GM21786 (cell line): ENCODE measurements at regions not wholly inside any gene's neighbourhood (a gene's known extent, or its start where the extent isn't known, plus 50 kb on each side); places are given as distances from the start of the nearest gene placed in this dataset.
"Not testable (repeated sequence)": the region's sequence is repeated elsewhere in the genome, so short reads cannot be mapped to it uniquely, and the experiment has no call there.

Source experiments
- ATAC-seq: cut with Tn5 transposase; IDR thresholded peaks from one replicate; pipeline ENCODE4 v1.9.1; 2021; ENCODE audit not compliant: unreplicated experiment

DNA sequence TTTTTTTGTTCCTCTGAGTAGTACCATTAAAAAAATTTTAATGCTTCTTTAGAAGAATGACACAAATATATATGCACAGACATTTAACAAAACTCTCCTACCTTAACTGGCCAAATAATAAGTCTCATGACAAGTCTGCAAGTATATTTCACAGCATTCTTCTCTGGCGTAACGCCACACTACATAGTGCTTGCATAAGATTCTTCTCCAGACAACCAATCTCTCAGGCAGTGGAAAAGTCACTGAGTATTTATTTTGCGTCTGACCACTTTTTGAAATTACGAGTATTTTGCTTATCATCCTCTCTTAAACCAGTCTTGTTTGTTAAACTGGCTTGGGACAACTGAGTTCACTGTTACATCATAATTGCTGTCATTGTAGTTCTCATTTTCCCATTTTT lies 749.2 kb downstream of the ADCYAP1 start:
- no peak for ATAC-seq

DNA sequence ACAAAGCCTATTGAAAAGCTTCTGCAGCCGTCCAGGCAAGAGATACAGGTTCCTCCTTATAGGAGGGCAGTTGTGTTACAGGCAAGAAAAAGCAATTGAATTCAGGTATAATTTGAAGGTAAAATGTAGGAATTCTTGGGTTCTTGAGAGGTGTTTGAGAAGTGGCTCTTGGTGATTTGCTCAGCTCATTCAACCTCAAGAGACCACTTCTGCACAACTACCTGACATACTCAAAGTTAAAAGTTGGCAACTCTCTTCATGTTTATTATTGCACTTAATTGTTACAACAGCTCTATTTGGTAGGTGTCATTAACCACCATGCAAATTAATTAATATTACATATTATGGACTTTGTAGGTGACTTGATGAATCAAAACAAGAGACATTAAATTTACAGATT lies 753.2 kb downstream of the ADCYAP1 start:
- no peak for ATAC-seq

DNA sequence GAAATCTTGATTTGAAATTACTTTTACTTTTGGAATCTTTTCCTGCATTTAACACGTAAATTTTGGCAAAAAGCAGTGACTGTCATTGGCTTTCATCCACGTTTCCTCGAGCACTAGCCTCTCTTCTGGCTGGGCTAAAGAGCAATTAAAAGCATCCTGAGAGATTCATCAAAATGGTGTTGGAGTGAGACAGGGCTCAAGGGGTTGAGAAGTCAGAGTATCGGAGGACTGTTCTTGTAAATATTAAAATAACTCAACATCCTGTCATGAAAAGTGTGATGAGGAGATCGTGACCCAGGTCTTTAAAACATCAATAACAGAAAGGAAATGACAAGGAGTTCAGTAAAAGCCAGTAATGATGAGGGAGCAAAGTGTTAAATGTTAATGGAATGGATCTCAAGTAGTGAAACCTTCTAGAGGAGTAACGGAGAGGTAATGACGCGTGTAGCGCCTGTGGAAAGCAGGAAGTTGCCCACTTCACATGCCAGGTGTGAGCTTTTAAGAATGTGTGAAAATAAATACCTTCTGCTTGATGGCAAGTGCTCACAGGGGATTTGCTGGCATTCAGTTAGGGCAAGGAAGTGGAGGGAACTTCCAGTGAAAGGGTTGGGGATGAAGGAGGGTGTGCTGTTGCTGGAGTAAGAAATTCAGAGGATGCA lies 754.4 kb downstream of the ADCYAP1 start:
- no peak for ATAC-seq

DNA sequence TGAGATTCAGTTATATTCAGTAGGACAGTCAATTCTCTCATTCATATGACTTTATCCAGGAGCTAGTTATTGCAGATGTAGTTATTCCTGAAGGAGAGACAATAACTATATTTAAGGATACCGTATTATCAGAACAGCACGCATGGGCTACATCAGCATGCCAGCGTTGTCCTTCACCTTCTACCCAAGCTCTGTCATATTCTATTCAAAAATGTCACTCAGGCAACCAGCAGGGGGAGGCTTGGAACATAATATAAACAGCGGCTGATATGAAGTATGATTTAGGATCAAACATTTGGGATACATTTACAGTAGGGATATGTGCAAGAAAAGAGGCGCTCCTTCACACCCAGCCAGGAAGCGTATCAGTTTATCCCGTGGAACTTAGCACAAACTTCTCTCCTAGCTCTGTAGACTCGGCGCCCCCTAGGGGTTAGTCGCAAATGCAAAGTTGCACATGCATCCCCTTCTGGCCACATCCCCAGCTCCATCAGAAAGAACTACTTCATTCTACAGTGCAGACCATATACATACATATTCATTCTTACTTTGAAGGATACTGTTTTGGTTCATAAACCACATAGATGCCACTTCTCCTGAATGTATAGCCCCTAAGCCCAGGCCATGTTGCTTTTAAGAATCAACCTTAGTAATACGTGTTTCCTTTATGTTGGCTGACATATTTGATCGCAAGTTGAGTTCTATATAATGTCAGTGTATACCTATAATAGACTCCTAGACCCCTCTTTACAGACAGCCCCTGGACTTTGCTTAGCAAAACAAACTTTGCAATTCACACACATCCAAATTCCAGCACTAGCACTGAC lies 759.4 kb downstream of the ADCYAP1 start:
- ATAC-seq = peak; percentile 75

DNA sequence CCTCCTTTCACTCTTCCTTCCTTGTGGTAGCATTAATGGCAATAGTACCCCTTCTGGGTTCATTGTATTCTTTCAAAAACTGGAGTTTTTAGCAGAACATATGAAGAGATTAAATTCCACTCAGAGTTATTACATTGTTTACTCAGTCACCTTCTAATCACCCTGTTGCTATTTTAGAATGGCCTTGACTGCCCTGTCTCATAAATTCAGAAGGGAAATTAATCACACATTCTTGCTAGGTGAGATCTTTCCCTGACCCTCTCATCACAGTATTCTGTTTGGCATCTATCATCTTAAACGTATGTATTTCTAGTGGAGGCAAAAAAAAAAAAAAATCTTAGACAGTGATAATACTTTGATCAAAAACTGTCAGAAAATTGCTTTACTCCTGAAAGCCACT lies 760.4 kb downstream of the ADCYAP1 start:
- ATAC-seq = no peak

DNA sequence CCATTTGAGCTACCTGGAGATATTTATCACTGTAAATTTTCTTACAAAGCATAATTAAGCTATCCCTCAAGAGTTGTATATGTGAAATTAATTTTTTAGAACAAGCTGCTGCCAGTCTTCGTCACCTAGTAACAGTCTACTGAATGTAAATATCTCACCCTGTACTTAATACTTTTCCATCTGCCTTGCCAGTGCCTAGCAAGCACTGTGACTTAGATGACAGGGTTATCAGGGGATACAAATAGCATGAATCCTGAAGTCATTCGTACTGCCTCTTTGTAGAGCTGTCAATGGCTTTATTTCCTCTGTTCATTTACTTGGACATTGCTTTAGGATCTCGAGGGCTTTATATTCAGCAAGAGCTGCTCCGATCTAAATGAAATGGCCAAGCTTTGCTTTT lies 763.6 kb downstream of the ADCYAP1 start:
- ATAC-seq = no peak

DNA sequence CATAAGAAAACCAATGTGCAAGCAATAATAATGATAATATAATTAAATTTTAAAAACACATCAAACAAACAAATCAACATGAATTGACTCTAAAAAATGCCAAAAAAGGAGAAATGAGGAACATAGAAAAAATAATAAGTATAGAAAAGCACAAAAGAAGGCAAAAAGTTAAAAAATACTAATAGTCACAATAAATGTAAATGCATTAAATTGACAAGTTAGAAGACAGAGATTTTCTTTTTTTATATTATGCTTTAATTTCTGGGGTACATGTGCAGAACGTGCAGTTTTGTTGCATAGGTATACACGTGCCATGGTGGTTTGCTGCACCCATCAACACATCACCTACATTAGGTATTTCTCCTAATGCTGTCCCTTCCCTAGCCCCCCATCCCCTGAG lies 767.0 kb downstream of the ADCYAP1 start:
- ATAC-seq = not testable (repeated sequence)

DNA sequence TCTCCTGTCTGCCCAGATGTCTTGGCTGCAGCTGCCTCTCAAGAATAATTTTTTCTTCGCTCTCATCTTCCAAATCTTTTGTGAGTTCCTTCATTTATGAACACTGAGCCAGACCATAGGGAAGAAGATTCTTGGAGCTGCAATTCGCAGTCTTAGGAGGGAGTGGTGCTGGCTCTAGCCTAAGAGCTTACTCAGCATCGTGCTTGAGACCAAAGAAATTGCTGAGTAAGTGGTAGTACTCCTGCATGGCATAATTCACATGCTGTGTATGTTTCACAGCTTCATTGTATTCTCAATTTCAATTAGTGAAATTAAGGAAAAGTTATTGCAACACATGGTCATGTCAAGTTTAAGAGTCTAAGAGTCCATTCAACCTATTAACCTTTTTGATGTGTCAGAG lies 771.7 kb downstream of the ADCYAP1 start:
- no peak for ATAC-seq

DNA sequence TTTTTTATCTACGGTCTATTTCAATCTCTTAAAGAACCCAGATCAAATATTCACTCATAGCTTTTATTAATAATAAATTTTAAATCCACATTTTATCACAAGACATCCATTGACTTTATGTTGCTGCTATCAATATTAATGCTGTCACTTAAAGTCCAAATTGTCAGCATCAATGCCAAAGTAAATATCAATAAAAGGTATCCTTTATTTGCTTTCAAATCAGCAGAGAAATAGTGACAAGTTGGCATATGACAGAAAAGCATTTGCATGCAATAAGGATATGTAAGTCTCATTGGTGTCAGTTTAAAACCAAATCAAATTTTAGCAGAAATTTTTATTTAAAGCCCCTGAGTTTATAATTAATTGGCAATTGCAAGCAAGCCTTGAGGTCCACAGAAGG lies 775.4 kb downstream of the ADCYAP1 start:
- no peak for ATAC-seq

DNA sequence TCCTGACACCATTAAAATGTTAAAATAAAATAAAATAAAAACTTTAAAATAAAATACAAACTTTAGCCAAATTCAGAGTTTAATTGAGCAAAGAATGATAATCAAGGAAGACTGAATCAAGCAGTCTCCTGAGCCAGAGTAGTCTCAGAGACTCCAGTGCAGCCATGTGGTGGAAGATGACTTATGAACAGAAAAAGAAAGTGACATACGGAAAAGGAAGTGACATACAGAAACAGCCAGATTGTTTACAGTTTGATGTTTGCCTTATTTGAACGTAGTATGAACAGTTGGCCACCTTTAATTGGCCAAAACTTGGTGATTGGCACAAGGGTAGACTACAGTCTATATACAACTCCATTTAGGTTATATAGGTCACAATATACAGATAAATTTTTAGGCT lies 787.2 kb downstream of the ADCYAP1 start:
- no peak for ATAC-seq

DNA sequence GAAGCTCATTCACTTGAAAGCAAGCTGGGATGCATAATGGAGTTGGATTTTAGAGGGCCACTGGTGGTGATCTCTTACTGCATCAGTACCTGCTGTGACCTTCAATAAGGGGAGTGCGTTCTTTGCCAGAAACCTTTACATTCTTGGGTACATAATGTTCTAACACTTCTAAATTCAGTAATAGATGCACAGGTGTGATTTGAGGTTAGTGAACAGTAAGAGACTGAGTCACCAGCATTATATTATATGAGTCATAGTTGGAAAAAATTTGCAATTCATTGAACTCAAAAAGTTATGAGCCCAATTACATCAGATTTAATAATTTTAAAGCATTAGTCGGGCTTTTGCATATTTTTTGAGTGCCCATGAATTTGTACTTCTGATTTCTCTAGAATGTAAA lies 803.3 kb downstream of the ADCYAP1 start:
- no peak for ATAC-seq

DNA sequence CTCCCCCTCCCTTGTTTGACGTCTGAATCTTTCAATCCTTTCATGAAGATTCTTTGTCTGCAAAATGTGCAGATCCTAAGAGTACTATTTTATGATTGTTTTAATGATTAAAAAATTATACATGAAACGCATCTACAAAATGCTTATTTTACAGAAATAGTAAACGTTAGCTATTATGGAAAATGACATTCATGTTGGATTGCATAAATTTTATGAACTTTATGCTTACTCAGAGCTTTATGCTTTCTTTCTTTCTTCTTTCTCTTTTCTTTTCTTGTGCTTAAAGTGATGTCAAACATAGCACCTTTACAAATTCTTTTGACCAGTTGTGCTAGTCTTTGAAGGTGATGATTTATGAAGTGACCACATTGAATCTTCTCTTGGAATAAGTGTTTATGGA lies 805.4 kb downstream of the ADCYAP1 start:
- ATAC-seq = no peak

DNA sequence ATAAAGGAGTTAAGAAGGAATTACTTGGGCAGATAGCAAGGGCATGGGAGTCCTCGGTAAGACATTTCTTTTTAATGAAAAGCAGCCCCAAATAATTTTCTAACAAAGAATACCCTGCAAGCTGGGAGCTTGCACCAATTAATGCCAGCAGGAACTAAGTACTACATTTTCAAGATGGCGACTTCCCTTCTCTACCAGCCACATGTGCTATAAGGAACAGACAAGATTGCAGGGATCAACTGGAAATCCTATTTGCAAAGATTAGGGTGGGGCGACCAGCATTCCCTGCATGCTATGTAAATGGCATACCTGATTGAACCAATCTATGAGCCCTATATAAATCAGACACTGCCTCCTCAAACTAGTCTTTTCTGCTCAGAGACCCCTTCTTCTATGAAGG lies 827.5 kb downstream of the ADCYAP1 start:
- no peak for ATAC-seq

DNA sequence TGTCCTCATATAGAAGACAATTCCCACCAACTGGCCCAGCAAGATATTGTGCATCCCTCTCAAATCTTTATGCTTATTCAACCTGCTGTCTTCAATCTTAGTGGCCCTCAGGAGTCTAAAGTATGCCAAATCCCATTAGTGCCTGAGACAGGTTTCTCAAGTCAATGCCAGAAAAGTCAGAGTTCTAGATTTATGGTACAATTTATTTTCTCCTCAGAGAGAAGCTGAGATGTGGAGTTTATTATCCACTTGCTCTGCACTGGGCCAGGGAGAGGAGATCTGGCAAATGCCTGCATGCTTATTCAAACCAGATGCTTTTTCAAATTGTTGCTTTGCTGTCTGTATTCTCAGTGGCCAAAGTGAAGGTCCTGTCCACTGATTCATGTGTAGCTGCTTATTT lies 825.2 kb downstream of the METTL4 start:
- ATAC-seq = no peak

DNA sequence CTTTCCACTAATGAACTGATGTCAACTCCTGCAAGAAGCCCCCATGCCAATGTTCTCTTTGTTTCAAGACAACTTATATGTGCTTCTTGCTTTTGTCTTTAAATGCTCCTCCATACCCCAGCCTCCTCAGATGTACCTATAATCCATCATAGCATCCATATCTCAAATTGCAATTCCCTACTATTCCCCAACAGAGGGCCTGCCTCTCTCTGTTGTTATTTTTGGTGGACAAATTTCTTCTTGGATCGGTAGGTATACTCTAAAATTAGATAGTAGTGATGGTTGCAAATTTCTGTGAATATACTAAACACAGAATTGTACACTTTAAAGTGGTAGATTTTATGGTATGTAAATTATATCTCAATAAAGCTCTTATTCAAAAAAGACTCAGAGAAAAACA lies 820.1 kb downstream of the METTL4 start:
- ATAC-seq = no peak

DNA sequence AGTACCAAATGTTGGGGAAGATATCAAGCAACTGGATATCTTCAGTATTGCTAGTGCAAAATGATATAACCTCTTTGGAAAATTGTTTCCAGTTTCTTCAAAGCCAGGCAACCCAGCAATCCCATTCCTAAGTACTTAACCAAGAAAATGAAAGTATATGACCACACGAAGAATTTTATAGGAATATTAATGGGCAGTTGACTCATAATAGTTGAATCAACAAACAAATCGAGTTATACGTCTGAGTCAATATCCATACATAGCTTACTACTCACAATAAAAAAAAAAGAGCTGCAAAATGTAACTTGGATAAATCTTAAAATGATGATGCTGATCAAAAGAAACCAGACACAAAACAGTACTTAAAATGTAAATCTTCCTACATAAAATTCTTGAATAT lies 810.4 kb downstream of the METTL4 start:
- no peak for ATAC-seq

DNA sequence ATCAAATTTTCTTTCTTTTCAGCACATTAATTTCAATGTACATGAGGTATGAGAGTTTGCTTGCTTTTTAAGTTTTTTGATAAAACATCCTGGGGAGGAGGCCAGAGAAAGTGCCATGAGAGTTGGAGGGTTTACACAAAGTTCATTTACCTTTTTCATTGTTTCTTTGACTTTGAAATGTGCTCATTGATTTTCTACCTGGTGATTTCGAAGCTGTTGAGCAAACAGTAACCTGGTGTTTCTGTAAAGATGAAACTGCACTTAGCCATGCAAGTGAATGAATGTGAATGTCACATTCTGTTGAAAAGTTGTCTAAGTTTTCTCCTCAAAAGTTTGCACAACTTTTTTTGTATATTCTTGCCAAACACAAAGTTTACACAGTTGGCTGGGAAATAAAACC lies 797.0 kb downstream of the METTL4 start:
- no peak for ATAC-seq

DNA sequence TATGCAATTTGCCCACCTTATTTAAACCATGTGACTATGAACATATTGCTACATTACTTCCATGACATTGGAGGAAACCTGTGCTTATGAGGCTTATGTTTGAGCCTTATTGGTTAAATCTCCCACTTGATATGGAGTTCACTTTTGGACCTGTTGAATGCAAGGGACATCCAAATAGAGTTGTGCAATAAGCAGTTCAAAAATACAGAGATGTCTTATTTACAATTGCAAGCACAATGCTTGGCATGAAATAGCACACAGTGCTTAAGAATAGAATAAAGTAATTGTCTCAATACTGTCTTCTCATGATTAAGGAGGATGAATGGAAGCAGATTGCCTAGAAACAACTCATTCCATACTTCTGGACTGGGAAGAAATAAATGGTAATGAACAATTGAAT lies 793.5 kb downstream of the METTL4 start:
- no peak for ATAC-seq

DNA sequence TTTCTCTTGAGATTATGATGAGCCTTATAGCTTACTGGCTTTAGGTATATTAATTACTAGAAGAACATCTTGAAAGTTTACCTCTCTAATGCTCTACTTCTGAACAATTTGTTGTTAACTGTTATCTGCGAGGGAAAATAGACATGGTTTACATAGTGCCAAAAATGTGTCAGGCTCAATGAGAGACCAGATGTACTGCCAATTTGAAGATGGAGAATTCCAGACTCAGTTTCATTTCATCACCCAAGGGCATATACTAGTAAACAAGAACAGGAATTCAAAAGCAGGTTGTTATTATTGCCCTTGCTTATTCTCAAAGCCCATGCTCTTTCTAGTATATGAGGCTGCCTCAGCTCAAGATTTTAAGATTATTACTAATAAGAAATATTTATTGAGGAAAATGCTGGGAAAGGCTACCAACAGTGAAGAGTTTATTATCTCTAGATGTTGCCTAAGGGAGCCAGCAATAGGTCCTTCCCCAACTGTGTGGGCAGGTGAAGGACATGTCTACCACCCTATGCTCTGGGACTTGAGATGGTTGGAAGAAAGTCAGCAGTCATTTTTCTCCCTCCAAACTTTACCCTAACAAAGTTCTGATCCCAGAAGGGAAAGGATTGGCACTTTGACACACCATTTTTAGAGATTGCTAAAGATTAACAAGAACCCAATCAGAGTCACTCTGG lies 792.7 kb downstream of the METTL4 start:
- no peak for ATAC-seq

DNA sequence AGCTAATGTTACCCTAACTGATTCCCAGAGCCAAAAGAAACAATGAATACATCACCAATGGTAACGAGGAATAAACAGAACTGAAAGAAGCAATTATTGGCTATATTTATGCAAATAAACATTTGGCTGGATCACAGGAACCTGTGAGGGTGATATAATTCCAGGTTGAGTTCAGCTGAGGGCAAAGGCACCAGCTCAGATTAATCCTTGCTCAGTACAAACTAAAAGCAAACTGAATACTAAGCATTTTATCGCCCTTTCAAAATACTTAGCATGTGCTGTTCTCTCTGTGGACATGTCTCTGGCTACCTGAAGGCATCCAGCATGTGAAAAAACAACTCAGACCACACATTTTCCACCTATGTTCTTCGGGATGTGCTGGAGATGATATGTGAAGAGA lies 791.7 kb downstream of the METTL4 start:
- no peak for ATAC-seq

DNA sequence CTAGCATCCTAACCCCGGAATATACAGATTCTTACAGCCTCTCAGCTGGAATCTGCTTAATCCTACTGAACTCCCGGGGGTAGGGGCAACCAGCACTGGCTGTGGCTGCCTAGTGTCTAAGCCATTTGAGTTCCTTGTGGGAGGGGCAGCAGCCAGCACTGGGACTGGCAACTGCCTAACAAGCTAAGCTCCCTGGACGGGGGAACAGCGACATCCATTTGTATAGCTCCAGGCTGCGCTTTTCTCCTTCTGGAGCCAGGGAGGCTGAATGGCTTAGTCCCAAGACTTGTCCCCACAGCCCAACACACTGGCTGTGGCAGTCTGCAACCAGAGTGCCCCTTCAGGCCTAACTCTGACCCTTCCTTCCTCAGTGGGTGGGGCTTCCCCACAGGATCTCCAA lies 787.2 kb downstream of the METTL4 start:
- no peak for ATAC-seq

DNA sequence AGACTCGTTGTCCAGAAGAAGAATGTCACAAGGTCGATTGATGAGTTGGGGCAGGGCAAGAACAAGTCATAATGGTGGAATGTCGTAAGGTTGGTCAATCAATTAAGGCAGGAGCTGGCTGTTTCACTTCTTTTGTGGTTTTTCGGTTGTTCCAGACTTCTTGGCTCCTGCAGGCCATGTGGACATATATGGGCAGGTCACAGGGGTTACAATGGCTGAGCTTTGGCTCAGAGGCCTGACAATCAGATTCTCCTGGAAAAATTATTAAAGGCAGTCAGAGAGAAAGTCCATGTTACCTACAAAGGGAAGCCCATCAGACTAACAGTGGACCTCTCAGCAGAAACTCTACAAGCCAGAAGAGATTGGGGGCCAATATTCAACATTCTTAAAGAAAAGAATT lies 785.3 kb downstream of the METTL4 start:
- not testable (repeated sequence) for ATAC-seq
